ENCODE measurements at regions not wholly inside any gene's neighbourhood (a gene's known extent, or its start where the extent isn't known, plus 50 kb on each side); places are given as distances from the start of the nearest gene placed in this dataset.

GRCh38 chr18:75497576-75498235 is 70.2 kb upstream of the SMIM21 start:
- H3K4me3 ChIP-seq = no peak overlapping the region
- no peak for TF ChIP-seq CTCF (IDR thresholded peaks at IDR 0.05)
- TF ChIP-seq POLR2A (IDR thresholded peaks at IDR 0.05) = no peak
- H3K4me1 ChIP-seq (replicated peaks in 1 of 2) = no peaks in the 10 kb centered on the region
- WGBS, 4 donors = 47 to 58% (median 50%) methylated on average over 8 of the region's 8 CpGs
- intact Hi-C loops (cut with DNase I) = no loop called here
- no peaks in the 10 kb centered on the region for H3K27me3 ChIP-seq
- no peaks in the 10 kb centered on the region for H3K9me3 ChIP-seq (replicated peaks in 1 of 3)
- H3K27ac ChIP-seq = no peak overlapping the region
- DNase-seq = no peak
- H3K36me3 ChIP-seq (replicated peaks in 1 of 2) = no peaks in the 10 kb centered on the region

DNA sequence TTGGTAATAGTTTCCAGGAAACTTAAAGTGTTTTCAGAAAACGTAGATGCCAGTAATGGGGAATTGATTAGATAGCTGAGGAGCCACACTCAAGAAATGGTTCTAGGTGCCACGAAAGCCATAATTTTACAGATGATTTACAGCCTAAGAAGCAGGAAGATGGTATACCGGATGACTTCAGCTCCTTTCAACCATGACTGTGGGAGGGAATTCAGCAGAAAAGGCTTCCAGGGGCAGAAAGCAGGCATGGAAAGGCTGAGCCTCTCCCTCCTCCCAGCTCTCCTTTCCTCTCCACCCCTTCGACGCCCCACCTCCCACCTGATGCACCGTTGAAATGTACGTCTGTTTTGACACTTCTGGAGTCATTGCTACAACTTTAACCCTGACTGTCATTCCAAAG is 68.6 kb upstream of the SMIM21 start:
- no peaks in the 10 kb centered on the region for H3K36me3 ChIP-seq (replicated peaks in 1 of 2)
- H3K27ac ChIP-seq = no peak overlapping the region
- H3K4me3 ChIP-seq = no peak overlapping the region
- intact Hi-C loops (cut with DNase I) = no loop called here
- TF ChIP-seq POLR2A (IDR thresholded peaks at IDR 0.05) (no peak), CTCF (IDR thresholded peaks at IDR 0.05) (no peak)
- H3K4me1 ChIP-seq (replicated peaks in 1 of 2) = no peaks in the 10 kb centered on the region
- 53 to 60% (median 59%) methylated on average over 7 of the region's 7 CpGs for WGBS, 4 donors
- no peaks in the 10 kb centered on the region for H3K27me3 ChIP-seq
- no peaks in the 10 kb centered on the region for H3K9me3 ChIP-seq (replicated peaks in 1 of 3)
- no peak for DNase-seq

- TF ChIP-seq CTCF (IDR thresholded peaks at IDR 0.05) (no peak), POLR2A (IDR thresholded peaks at IDR 0.05) (no peak)
- Histone ChIP-seq H3K27ac (no peak overlapping the region), H3K4me1 (replicated peaks in 1 of 2) (no peaks in the 10 kb centered on the region), H3K4me3 (no peak overlapping the region), H3K9me3 (replicated peaks in 1 of 3) (no peaks in the 10 kb centered on the region), H3K27me3 (no peaks in the 10 kb centered on the region), H3K36me3 (replicated peaks in 1 of 2) (no peaks in the 10 kb centered on the region)
- DNase-seq = no peak
- WGBS, 4 donors = 45 to 68% (median 55%) methylated on average over 2 of the region's 2 CpGs
- intact Hi-C loops (cut with DNase I) = no loop called here
Measured at GRCh38 chr18:75492852-75493251, 65.3 kb upstream of the SMIM21 start.

- no peaks in the 10 kb centered on the region for H3K36me3 ChIP-seq (replicated peaks in 1 of 2)
- no peak for TF ChIP-seq CTCF (IDR thresholded peaks at IDR 0.05)
- TF ChIP-seq POLR2A (IDR thresholded peaks at IDR 0.05) = no peak
- intact Hi-C loops (cut with DNase I) = no loop called here
- H3K4me3 ChIP-seq = no peak overlapping the region
- H3K27ac ChIP-seq = no peak overlapping the region
- H3K4me1 ChIP-seq (replicated peaks in 1 of 2) = no peaks in the 10 kb centered on the region
- H3K27me3 ChIP-seq = no peaks in the 10 kb centered on the region
- DNase-seq = no peak
- 57 to 69% (median 66%) methylated on average over 5 of the region's 5 CpGs for WGBS, 4 donors
- no peaks in the 10 kb centered on the region for H3K9me3 ChIP-seq (replicated peaks in 1 of 3)
Measured at GRCh38 chr18:75491361-75491760, 63.9 kb upstream of the SMIM21 start.

Measured in adrenal gland (tissue), 9 donors.